OCI-LY7 (cell line): ENCODE measurements at regions not wholly inside any gene's neighbourhood (a gene's known extent, or its start where the extent isn't known, plus 50 kb on each side); places are given as distances from the start of the nearest gene placed in this dataset.

Experiments used
- BruUV-seq: library from RNA; stranded (reverse); fragments of 400-500 nt; replicated peaks from 2 replicates; lab custom pipeline; 2021; lab: Mats Ljungman, UMichigan
- CTCF ChIA-PET: fragments of 300-600 bp; sonication (Branson Sonifier 250); formaldehyde crosslinking; loops from one replicate; lab custom pipeline; 2022; ENCODE audit warnings: antibody characterized with exemption; ENCODE audit not compliant: unreplicated experiment; lab: Charles Lee
- POLR2A ChIA-PET: fragments of 300-600 bp; sonication (Branson Sonifier 250); formaldehyde crosslinking; loops from one replicate; lab custom pipeline; 2022; ENCODE audit warnings: antibody characterized with exemption; lab: Charles Lee
- DNase-seq: peaks from one replicate; pipeline ENCODE4 v3.0.0-alpha.2; 2015; ENCODE audit warnings: low spot score
- H2AFZ ChIP-seq: fragments of 200-600 bp; sonication (generic), shearing (Covaris generic); 2 replicates; pipeline ENCODE4 v1.6.1; 2014; ENCODE audit warnings: mild to moderate bottlenecking, antibody characterized with exemption, low read length, moderate library complexity
- H3K27ac ChIP-seq: fragments of 200-600 bp; sonication (generic); 2 replicates; pipeline ENCODE4 v1.5.1; 2014; ENCODE audit warnings: mixed run types, low read depth, mild to moderate bottlenecking, moderate library complexity, low read length, inconsistent platforms; ENCODE audit not compliant: poor library complexity, severe bottlenecking
- H3K36me3 ChIP-seq: fragments of 200-600 bp; sonication (generic); 2 replicates; pipeline ENCODE4 v1.6.1; 2014; ENCODE audit warnings: mild to moderate bottlenecking, antibody characterized with exemption, low read length, moderate library complexity, mixed read lengths; ENCODE audit not compliant: insufficient read depth
- H3K4me1 ChIP-seq: fragments of 200-600 bp; sonication (generic); 2 replicates; pipeline ENCODE4 v1.5.1; 2014; ENCODE audit warnings: mild to moderate bottlenecking, low read length; ENCODE audit not compliant: insufficient read depth, poor library complexity, severe bottlenecking
- H3K4me2 ChIP-seq: fragments of 200-600 bp; sonication (generic); 2 replicates; pipeline ENCODE4 v1.6.1; 2014; ENCODE audit warnings: mild to moderate bottlenecking, low read length
- H3K4me3 ChIP-seq: fragments of 200-600 bp; sonication (generic); 2 replicates; pipeline ENCODE4 v1.5.1; 2014; ENCODE audit warnings: mild to moderate bottlenecking, low read depth, low read length; ENCODE audit not compliant: poor library complexity, severe bottlenecking
- H3K79me2 ChIP-seq: fragments of 200-600 bp; sonication (generic); 2 replicates; pipeline ENCODE4 v1.6.1; 2016; ENCODE audit warnings: low read depth, mild to moderate bottlenecking, low read length, moderate library complexity, mixed read lengths; ENCODE audit not compliant: insufficient read depth
- H3K9me2 ChIP-seq: fragments of 200-600 bp; sonication (generic); 2 replicates; pipeline ENCODE4 v1.6.1; 2016; ENCODE audit warnings: mild to moderate bottlenecking, low read length, mixed read lengths; ENCODE audit not compliant: insufficient read depth
- H3K9me3 ChIP-seq: fragments of 200-600 bp; sonication (generic); 2 replicates; pipeline ENCODE4 v1.6.1; 2014; ENCODE audit warnings: mild to moderate bottlenecking, mixed run types, low read length, mixed read lengths
- H4K20me1 ChIP-seq: fragments of 200-600 bp; sonication (generic); 2 replicates; pipeline ENCODE4 v1.6.1; 2014; ENCODE audit warnings: mild to moderate bottlenecking, antibody characterized with exemption, low read length, moderate library complexity, mixed read lengths; ENCODE audit not compliant: insufficient read depth
- CTCF ChIP-seq: fragments of 200-600 bp; sonication (generic); conservative IDR thresholded peaks from 2 replicates; pipeline ENCODE4 v1.5.1; 2014; ENCODE audit warnings: mild to moderate bottlenecking, antibody characterized with exemption, low read length, moderate library complexity, mixed read lengths
- EZH2phosphoT487 ChIP-seq: fragments of 200-600 bp; sonication (generic); IDR thresholded peaks from 2 replicates; pipeline ENCODE4 v1.6.1; 2018; ENCODE audit warnings: low read depth, borderline replicate concordance, mild to moderate bottlenecking, mixed run types, antibody characterized with exemption, low read length, moderate library complexity, mixed read lengths
- intact Hi-C: fragments of 100-400 bp; cut with micrococcal nuclease; formaldehyde crosslinking; loops from one replicate; pipeline ENCODE4 v1.10.0; 2022; ENCODE audit not compliant: unreplicated experiment

DNA sequence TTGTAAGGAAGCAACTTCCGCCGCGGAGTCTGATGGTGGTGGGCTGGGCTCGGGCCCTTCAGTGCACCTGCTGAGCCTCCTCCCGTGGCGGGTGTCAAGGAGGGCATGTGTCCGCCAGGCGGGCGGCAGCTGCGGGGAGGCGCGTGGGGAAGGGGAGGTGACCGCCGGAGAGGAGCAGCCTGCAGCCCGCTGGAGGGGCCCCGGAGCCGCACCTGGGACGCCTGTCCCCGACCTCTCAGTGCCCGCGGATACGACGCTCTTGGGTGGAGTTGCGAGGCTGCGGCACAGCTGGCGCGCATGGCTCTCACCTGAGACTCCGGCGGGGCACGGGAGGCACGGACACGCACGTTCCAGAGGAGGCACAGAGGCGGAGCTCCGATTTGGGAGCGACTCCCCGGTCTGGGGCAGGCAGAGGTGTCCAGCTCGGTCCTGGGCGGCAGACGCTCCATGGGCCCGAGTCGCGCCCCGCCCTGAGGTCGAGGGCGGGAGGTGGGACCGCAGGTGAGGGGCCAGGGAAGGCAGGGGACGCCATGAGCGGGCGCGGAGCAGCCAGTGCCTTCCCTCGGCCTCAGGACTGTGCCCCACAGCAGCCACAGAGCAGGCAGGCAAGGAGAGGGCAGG, 50.2 kb upstream of the PRR20G start:
- no peaks in the 10 kb centered on the region for H3K36me3 ChIP-seq
- H3K4me3 ChIP-seq: no peak overlapping the region
- POLR2A ChIA-PET: interaction anchor here (0.6 kb wide), 1 partner anchor 1809 kb away, joined by 3 read pairs; no protein-coding TSS in a partner anchor
- no peaks in the 10 kb centered on the region for H3K9me3 ChIP-seq
- no peak overlapping the region for H3K4me2 ChIP-seq
- H4K20me1 ChIP-seq: no peaks in the 10 kb centered on the region
- H2AFZ ChIP-seq: no peak overlapping the region
- DNase-seq: no peak
- H3K79me2 ChIP-seq: no peaks in the 10 kb centered on the region
- no peaks in the 10 kb centered on the region for H3K4me1 ChIP-seq
- intact Hi-C loops: no loop called here
- BruUV-seq: no TSS peak
- CTCF ChIA-PET: no interaction called here
- TF ChIP-seq CTCF (no peak), EZH2phosphoT487 (no peak)
- H3K27ac ChIP-seq: no peak overlapping the region
- no peaks in the 10 kb centered on the region for H3K9me2 ChIP-seq
